ENCODE measurements at regions not wholly inside any gene's neighbourhood (a gene's known extent, or its start where the extent isn't known, plus 50 kb on each side); places are given as distances from the start of the nearest gene placed in this dataset.

DNA sequence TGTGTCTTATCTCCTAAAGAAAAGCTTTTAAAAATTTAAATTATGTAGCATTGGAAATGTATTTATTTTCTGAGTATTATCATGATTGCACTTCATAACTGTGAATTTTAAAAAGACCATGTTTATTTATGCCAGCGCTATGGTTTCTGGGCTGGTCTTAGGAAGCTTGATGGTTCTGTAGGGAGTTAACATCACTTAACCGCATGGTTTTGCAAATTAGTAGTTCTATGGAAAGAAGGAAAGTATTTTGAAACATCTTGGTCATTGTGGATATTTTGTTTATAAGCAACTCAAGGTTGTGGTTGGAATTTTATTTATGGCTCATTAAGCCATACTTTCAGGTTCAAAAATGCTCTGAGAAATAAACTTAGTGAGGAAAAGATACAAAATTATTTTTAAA lies 549.4 kb downstream of the STK39 start:
- H3K9ac ChIP-seq: no peak overlapping the region
- in situ Hi-C loops (cut with MboI): no loop called here
- no peaks in the 10 kb centered on the region for H4K20me1 ChIP-seq (ENCODE audit: insufficient read depth)
- DNase-seq: no peak
- no peaks in the 10 kb centered on the region for H3K9me2 ChIP-seq (ENCODE audit: insufficient read depth)
- H3K4me1 ChIP-seq (ENCODE audit: insufficient read depth): no peaks in the 10 kb centered on the region
- TF ChIP-seq EZH2 (IDR thresholded peaks at IDR 0.05; ENCODE audit: insufficient read depth, poor library complexity, severe bottlenecking): no peak
- TF ChIP-seq EZH2phosphoT487 (IDR thresholded peaks at IDR 0.05; ENCODE audit: insufficient read depth, low read depth): no peak
- no peaks in the 10 kb centered on the region for H3K9me3 ChIP-seq (ENCODE audit: low read depth)
- no peak overlapping the region for H3K4me2 ChIP-seq (ENCODE audit: unreplicated experiment)
- H3F3A ChIP-seq (ENCODE audit: insufficient read depth): no peaks in the 10 kb centered on the region
- H3K4me3 ChIP-seq: no peak overlapping the region
- no peaks in the 10 kb centered on the region for H3K79me2 ChIP-seq (ENCODE audit: insufficient read depth)
- no peak overlapping the region for H3K27ac ChIP-seq
- no peaks in the 10 kb centered on the region for H3K27me3 ChIP-seq (replicated peaks; ENCODE audit: insufficient read depth)
- WGBS, 2 experiments (ENCODE audit: low coverage in 1 of 2, low lambda C conversion rate in 2 of 2, missing lambda C conversion rate in 2 of 2): 43% methylated on average over 2 of the region's 2 CpGs
- H3K36me3 ChIP-seq (ENCODE audit: low read depth): no peaks in the 10 kb centered on the region
- no peak overlapping the region for H2AFZ ChIP-seq

DNA sequence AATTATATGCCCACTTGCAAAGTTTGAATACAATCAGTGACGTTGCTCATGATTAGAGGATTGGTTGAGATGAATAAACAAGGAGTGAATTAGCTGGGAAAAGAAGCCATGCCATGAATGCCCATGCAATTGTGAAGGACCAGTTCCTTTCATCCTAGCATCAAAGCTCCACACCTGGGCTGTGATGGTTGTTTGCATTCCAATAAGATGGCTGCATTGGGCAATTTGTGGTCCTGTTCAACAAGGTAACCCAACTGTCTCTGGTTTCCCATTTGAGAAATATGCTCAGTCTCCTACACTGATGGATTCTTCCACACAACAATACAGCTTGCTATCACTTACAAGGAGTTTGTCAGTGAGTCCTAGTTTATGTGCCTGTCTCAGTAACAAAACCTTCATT lies 550.2 kb downstream of the STK39 start:
- WGBS, 2 experiments (ENCODE audit: low coverage in 1 of 2, low lambda C conversion rate in 2 of 2, missing lambda C conversion rate in 2 of 2): 6 to 18% methylated on average over 1 of the region's 1 CpG
- no peak overlapping the region for H3K4me3 ChIP-seq
- TF ChIP-seq EZH2phosphoT487 (IDR thresholded peaks at IDR 0.05; ENCODE audit: insufficient read depth, low read depth) (no peak), EZH2 (IDR thresholded peaks at IDR 0.05; ENCODE audit: insufficient read depth, poor library complexity, severe bottlenecking) (no peak)
- no peak overlapping the region for H3K4me2 ChIP-seq (ENCODE audit: unreplicated experiment)
- H3K9me2 ChIP-seq (ENCODE audit: insufficient read depth): no peaks in the 10 kb centered on the region
- H3K79me2 ChIP-seq (ENCODE audit: insufficient read depth): no peaks in the 10 kb centered on the region
- H3K9ac ChIP-seq: no peak overlapping the region
- no peak overlapping the region for H3K27ac ChIP-seq
- no peak overlapping the region for H2AFZ ChIP-seq
- H4K20me1 ChIP-seq (ENCODE audit: insufficient read depth): no peaks in the 10 kb centered on the region
- H3K27me3 ChIP-seq (replicated peaks; ENCODE audit: insufficient read depth): no peaks in the 10 kb centered on the region
- no peaks in the 10 kb centered on the region for H3K36me3 ChIP-seq (ENCODE audit: low read depth)
- H3K9me3 ChIP-seq (ENCODE audit: low read depth): no peaks in the 10 kb centered on the region
- in situ Hi-C loops (cut with MboI): no loop called here
- H3F3A ChIP-seq (ENCODE audit: insufficient read depth): no peaks in the 10 kb centered on the region
- no peaks in the 10 kb centered on the region for H3K4me1 ChIP-seq (ENCODE audit: insufficient read depth)
- no peak for DNase-seq

GRCh38 chr2:167692936-167693335 lies 554.5 kb downstream of the STK39 start:
- Histone ChIP-seq H3K4me1 (ENCODE audit: insufficient read depth) (no peaks in the 10 kb centered on the region), H3K4me3 (no peak overlapping the region), H2AFZ (no peak overlapping the region), H3K27ac (no peak overlapping the region), H3K79me2 (ENCODE audit: insufficient read depth) (no peaks in the 10 kb centered on the region), H3F3A (ENCODE audit: insufficient read depth) (no peaks in the 10 kb centered on the region), H3K9me2 (ENCODE audit: insufficient read depth) (no peaks in the 10 kb centered on the region), H3K36me3 (ENCODE audit: low read depth) (no peaks in the 10 kb centered on the region), H3K27me3 (replicated peaks; ENCODE audit: insufficient read depth) (no peaks in the 10 kb centered on the region), H3K9ac (no peak overlapping the region), H3K4me2 (ENCODE audit: unreplicated experiment) (no peak overlapping the region), H4K20me1 (ENCODE audit: insufficient read depth) (no peaks in the 10 kb centered on the region), H3K9me3 (ENCODE audit: low read depth) (no peaks in the 10 kb centered on the region)
- DNase-seq: no peak
- in situ Hi-C loops (cut with MboI): no loop called here
- TF ChIP-seq EZH2 (IDR thresholded peaks at IDR 0.05; ENCODE audit: insufficient read depth, poor library complexity, severe bottlenecking): no peak
- TF ChIP-seq EZH2phosphoT487 (IDR thresholded peaks at IDR 0.05; ENCODE audit: insufficient read depth, low read depth): no peak
- 29 to 36% methylated on average over 2 of the region's 2 CpGs for WGBS, 2 experiments (ENCODE audit: low coverage in 1 of 2, low lambda C conversion rate in 2 of 2, missing lambda C conversion rate in 2 of 2)

DNA sequence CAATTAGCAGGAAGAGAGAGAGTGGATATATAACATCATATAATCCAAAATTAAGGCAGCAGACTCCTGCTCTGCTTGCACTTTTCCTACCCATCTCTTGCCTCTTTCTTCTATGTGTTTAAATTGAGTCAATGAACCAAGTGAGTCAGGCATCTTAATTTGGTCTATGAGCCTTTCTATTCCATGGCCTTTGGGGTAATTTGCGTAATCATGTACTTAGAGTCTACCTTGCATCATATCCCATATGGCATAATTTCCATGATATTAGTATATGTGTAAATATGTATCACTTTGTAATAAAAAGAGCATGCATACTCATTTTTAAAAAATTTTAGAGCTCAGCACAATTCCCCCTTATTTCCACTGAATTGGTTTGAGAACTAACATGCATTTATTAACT lies 555.2 kb downstream of the STK39 start:
- Histone ChIP-seq H3K4me1 (ENCODE audit: insufficient read depth) (no peaks in the 10 kb centered on the region), H4K20me1 (ENCODE audit: insufficient read depth) (no peaks in the 10 kb centered on the region), H3K36me3 (ENCODE audit: low read depth) (no peaks in the 10 kb centered on the region), H3K4me3 (no peak overlapping the region), H3K79me2 (ENCODE audit: insufficient read depth) (no peaks in the 10 kb centered on the region), H3F3A (ENCODE audit: insufficient read depth) (no peaks in the 10 kb centered on the region), H3K9me2 (ENCODE audit: insufficient read depth) (no peaks in the 10 kb centered on the region), H3K27ac (no peak overlapping the region), H3K4me2 (ENCODE audit: unreplicated experiment) (no peak overlapping the region), H3K9me3 (ENCODE audit: low read depth) (no peaks in the 10 kb centered on the region), H3K9ac (no peak overlapping the region), H2AFZ (no peak overlapping the region), H3K27me3 (replicated peaks; ENCODE audit: insufficient read depth) (no peaks in the 10 kb centered on the region)
- WGBS, 2 experiments (ENCODE audit: low coverage in 1 of 2, low lambda C conversion rate in 2 of 2, missing lambda C conversion rate in 2 of 2): 72 to 80% methylated on average over 1 of the region's 1 CpG
- in situ Hi-C loops (cut with MboI): no loop called here
- DNase-seq: no peak
- TF ChIP-seq EZH2 (IDR thresholded peaks at IDR 0.05; ENCODE audit: insufficient read depth, poor library complexity, severe bottlenecking) (no peak), EZH2phosphoT487 (IDR thresholded peaks at IDR 0.05; ENCODE audit: insufficient read depth, low read depth) (no peak)

DNA sequence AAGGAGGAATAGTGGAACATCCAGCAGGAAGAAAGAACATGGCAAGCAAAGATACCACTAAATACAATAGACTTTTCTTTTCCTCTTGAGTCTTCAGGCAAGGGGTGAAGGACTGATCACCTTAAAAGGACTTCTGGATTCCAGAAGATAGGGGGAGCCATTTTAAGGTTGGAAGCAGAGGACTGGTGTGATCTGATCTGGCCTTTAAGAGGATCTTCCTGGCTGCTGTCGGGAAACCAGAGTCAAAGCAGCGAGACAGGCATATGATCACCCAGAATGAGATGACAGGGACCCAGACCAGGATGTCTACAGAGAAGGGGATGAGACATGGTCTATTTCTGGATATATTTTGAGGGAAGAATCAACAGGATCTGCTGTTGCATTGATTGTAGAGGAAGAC lies 558.0 kb downstream of the STK39 start:
- WGBS, 2 experiments (ENCODE audit: low coverage in 1 of 2, low lambda C conversion rate in 2 of 2, missing lambda C conversion rate in 2 of 2): 61 to 74% methylated on average over 2 of the region's 2 CpGs
- in situ Hi-C loops (cut with MboI): no loop called here
- no peaks in the 10 kb centered on the region for H3K36me3 ChIP-seq (ENCODE audit: low read depth)

More for the DNA sequence above, 558.0 kb downstream of the STK39 start:
- Histone ChIP-seq H3K79me2 (ENCODE audit: insufficient read depth) (no peaks in the 10 kb centered on the region), H3K9me2 (ENCODE audit: insufficient read depth) (no peaks in the 10 kb centered on the region), H3K9ac (no peak overlapping the region), H3K27ac (no peak overlapping the region), H3F3A (ENCODE audit: insufficient read depth) (no peaks in the 10 kb centered on the region), H3K4me2 (ENCODE audit: unreplicated experiment) (no peak overlapping the region), H3K9me3 (ENCODE audit: low read depth) (no peaks in the 10 kb centered on the region), H4K20me1 (ENCODE audit: insufficient read depth) (no peaks in the 10 kb centered on the region), H2AFZ (no peak overlapping the region), H3K27me3 (replicated peaks; ENCODE audit: insufficient read depth) (no peaks in the 10 kb centered on the region), H3K4me3 (no peak overlapping the region), H3K4me1 (ENCODE audit: insufficient read depth) (no peaks in the 10 kb centered on the region)
- DNase-seq: no peak
- TF ChIP-seq EZH2phosphoT487 (IDR thresholded peaks at IDR 0.05; ENCODE audit: insufficient read depth, low read depth): no peak
- TF ChIP-seq EZH2 (IDR thresholded peaks at IDR 0.05; ENCODE audit: insufficient read depth, poor library complexity, severe bottlenecking): no peak

All from GM23248 (cell line).